ENCODE measurements at regions not wholly inside any gene's neighbourhood (a gene's known extent, or its start where the extent isn't known, plus 50 kb on each side); places are given as distances from the start of the nearest gene placed in this dataset.

DNA sequence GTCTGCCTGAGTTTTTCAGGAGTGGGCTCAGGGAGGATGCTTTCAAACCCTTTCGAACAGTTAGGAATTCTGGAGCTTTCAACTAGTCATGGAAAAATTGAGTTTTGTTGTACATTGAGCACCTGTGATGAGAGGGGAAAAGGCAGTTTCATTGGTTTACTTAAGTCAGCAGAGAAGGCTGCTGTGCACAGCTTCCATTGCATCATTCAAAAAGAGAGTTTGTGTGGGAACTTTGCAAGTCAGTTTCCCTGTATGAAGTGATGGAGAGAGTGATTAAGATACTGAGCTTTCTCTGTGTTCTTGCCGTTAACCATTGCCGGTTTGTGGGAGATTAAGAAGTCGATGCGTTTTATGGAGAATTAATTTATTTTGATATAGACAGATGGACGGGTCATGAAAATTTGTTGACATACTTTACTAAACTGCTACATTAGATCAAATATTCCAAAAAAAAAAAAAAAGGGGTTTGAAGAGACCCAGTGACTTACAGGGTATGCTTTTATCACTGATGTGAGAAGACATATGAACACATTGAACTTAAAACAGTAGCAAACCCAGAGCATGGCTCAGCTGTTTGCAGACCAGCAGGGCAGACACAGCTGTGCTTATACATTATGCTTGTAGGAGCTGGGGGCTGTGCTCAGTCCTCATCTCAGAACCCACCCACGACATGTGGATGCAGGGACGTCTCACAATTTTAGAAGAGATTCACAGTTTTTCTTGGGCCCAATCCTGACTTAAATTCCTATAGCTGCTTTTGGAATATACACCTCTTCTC, 234.1 kb downstream of the SOX4 start:
- DNase-seq (no peak), ATAC-seq (ENCODE audit: insufficient read depth, low read depth) (peak; percentile 69; the same call in 2 of the 3 replicates)
- H3K9me3 ChIP-seq (ENCODE audit: insufficient read depth, low read length, severe bottlenecking), result no peaks in the 10 kb centered on the region
- no peak for TF ChIP-seq EZH2 (IDR thresholded peaks at IDR 0.05; ENCODE audit: borderline replicate concordance, low read depth, low read length, severe bottlenecking)
- TF ChIP-seq CTCF (IDR thresholded peaks at IDR 0.05; ENCODE audit: borderline replicate concordance, extremely low read depth, low read length, poor library complexity, severe bottlenecking), result no peak
- no peaks in the 10 kb centered on the region for H4K20me1 ChIP-seq (ENCODE audit: insufficient read depth, low read length)
- H3K4me3 ChIP-seq (ENCODE audit: low read depth in 1 of 2, low read length in 2 of 2), result no peak overlapping the region
- no peak overlapping the region for H3K9ac ChIP-seq (ENCODE audit: low read depth, low read length)
- H3K4me1 ChIP-seq (ENCODE audit: insufficient read depth, low read length), result peaks cover 19% of the 10 kb centered on the region
- H3K27me3 ChIP-seq (ENCODE audit: insufficient read depth, low read length, poor library complexity), result no peaks in the 10 kb centered on the region
- H3K79me2 ChIP-seq (ENCODE audit: insufficient read depth, low read length), result peaks cover 35% of the 10 kb centered on the region
- H3K4me2 ChIP-seq (ENCODE audit: insufficient read depth, low read length), result no peak overlapping the region
- no peak overlapping the region for H2AFZ ChIP-seq (ENCODE audit: low read depth, low read length)
- H3K27ac ChIP-seq (ENCODE audit: low read length), result no peak overlapping the region
- H3K36me3 ChIP-seq (ENCODE audit: insufficient read depth, low read length), result no peaks in the 10 kb centered on the region

GRCh38 chr6:21828704-21829103, 235.2 kb downstream of the SOX4 start:
- H3K27me3 ChIP-seq (ENCODE audit: insufficient read depth, low read length, poor library complexity), result no peaks in the 10 kb centered on the region
- no peak overlapping the region for H3K9ac ChIP-seq (ENCODE audit: low read depth, low read length)
- no peaks in the 10 kb centered on the region for H3K9me3 ChIP-seq (ENCODE audit: insufficient read depth, low read length, severe bottlenecking)
- H3K4me1 ChIP-seq (ENCODE audit: insufficient read depth, low read length), result peaks cover 10% of the 10 kb centered on the region; the same call in 1 of the 2 replicates
- peaks cover 35% of the 10 kb centered on the region for H3K79me2 ChIP-seq (ENCODE audit: insufficient read depth, low read length)
- DNase-seq (no peak), ATAC-seq (ENCODE audit: insufficient read depth, low read depth) (no peak)
- no peak overlapping the region for H3K27ac ChIP-seq (ENCODE audit: low read length)
- no peaks in the 10 kb centered on the region for H3K36me3 ChIP-seq (ENCODE audit: insufficient read depth, low read length)
- H3K4me3 ChIP-seq (ENCODE audit: low read depth in 1 of 2, low read length in 2 of 2), result no peak overlapping the region
- H3K4me2 ChIP-seq (ENCODE audit: insufficient read depth, low read length), result no peak overlapping the region
- no peak overlapping the region for H2AFZ ChIP-seq (ENCODE audit: low read depth, low read length)
- TF ChIP-seq EZH2 (IDR thresholded peaks at IDR 0.05; ENCODE audit: borderline replicate concordance, low read depth, low read length, severe bottlenecking) (no peak), CTCF (IDR thresholded peaks at IDR 0.05; ENCODE audit: borderline replicate concordance, extremely low read depth, low read length, poor library complexity, severe bottlenecking) (no peak)
- no peaks in the 10 kb centered on the region for H4K20me1 ChIP-seq (ENCODE audit: insufficient read depth, low read length)

GRCh38 chr6:21829126-21829525, 235.6 kb downstream of the SOX4 start:
- Histone ChIP-seq H3K4me3 (ENCODE audit: low read depth in 1 of 2, low read length in 2 of 2) (no peak overlapping the region), H3K9ac (ENCODE audit: low read depth, low read length) (no peak overlapping the region), H3K27me3 (ENCODE audit: insufficient read depth, low read length, poor library complexity) (no peaks in the 10 kb centered on the region), H3K36me3 (ENCODE audit: insufficient read depth, low read length) (no peaks in the 10 kb centered on the region), H2AFZ (ENCODE audit: low read depth, low read length) (no peak overlapping the region), H3K4me2 (ENCODE audit: insufficient read depth, low read length) (no peak overlapping the region), H3K27ac (ENCODE audit: low read length) (no peak overlapping the region), H3K4me1 (ENCODE audit: insufficient read depth, low read length) (peaks cover 9% of the 10 kb centered on the region; the same call in 1 of the 2 replicates), H4K20me1 (ENCODE audit: insufficient read depth, low read length) (no peaks in the 10 kb centered on the region), H3K9me3 (ENCODE audit: insufficient read depth, low read length, severe bottlenecking) (no peaks in the 10 kb centered on the region), H3K79me2 (ENCODE audit: insufficient read depth, low read length) (peaks cover 35% of the 10 kb centered on the region)
- TF ChIP-seq EZH2 (IDR thresholded peaks at IDR 0.05; ENCODE audit: borderline replicate concordance, low read depth, low read length, severe bottlenecking) (no peak), CTCF (IDR thresholded peaks at IDR 0.05; ENCODE audit: borderline replicate concordance, extremely low read depth, low read length, poor library complexity, severe bottlenecking) (no peak)
- no peak for DNase-seq
- ATAC-seq (ENCODE audit: insufficient read depth, low read depth), result no peak
